ENCODE measurements at regions not wholly inside any gene's neighbourhood (a gene's known extent, or its start where the extent isn't known, plus 50 kb on each side); places are given as distances from the start of the nearest gene placed in this dataset.

DNA sequence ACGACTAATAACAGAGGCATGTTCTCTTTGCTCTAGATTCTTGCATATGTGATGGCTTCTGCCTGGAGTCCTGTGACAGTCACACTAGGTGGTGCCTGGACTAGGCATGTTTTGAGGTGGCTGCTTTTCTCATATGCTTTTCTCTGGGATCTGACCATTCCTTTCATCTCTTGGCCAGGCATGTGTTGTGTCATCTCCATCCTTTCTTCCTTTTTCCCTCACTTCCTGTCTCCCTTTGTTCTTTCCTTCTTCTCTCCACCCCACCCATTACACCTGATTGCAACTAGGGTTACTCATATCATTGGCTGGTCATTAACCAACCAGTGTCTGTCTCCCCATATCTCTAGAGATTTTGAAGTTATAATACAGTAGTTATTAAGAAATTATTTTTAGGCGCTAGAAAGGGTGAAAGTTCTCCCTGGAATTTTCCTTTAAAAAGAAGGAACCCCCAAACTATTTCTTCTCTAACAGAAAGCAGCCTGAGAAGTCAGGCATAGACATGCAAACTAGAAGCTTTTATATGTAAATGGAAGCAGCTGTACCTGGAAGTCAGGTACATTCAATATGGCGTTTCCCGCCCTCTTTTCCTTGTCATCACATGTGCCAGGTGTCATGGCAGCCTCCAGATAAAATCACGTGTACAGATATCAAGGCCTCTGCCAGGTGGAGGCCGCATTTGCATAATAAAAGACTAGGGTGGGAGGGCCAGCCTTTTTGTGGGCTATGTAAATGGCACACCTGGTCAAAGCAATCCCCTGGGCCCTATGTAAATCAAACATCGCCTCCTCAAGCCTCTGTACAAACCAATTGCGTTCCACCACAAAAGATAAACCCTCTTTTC is 220.4 kb upstream of the MEX3C start:
- POLR2A ChIA-PET = interaction anchor here (0.7 kb wide), 1 partner anchor 91 kb away, joined by 3 read pairs; no protein-coding TSS in a partner anchor
- no peak overlapping the region for H2AFZ ChIP-seq (ENCODE audit: low read depth, low read length)
- 0% methylated on average over 7 of the region's 8 CpGs for WGBS (ENCODE audit: insufficient coverage, low coverage, missing lambda C conversion rate)
- no peaks in the 10 kb centered on the region for H3K79me2 ChIP-seq (ENCODE audit: control insufficient read depth, insufficient read depth, low read length)
- CTCF ChIA-PET (ENCODE audit: low intra/inter-chr PET ratio) = no interaction called here
- H3K4me3 ChIP-seq = no peak overlapping the region
- no peaks in the 10 kb centered on the region for H3K27me3 ChIP-seq (ENCODE audit: control insufficient read depth in 2 of 2, insufficient read depth in 2 of 2, low read length in 2 of 2)
- no peak for ATAC-seq
- no peak for DNase-seq (ENCODE audit: extremely low read depth in 1 of 4, low spot score in 3 of 4)
- BruUV-seq (replicated peaks) = no TSS peak
- in situ Hi-C loops (cut with MboI) = no loop called here
- no peaks in the 10 kb centered on the region for H4K20me1 ChIP-seq (replicated peaks; ENCODE audit: control insufficient read depth, insufficient read depth, low read length)
- no peak overlapping the region for H3K4me2 ChIP-seq (ENCODE audit: insufficient read depth, low read length)
- TF ChIP-seq STAG1 (CRISPR knock-in tag; IDR thresholded peaks at IDR 0.05; ENCODE audit: borderline replicate concordance) (no peak), TOE1 (IDR thresholded peaks at IDR 0.05; ENCODE audit: borderline replicate concordance) (no peak), TOE1 (CRISPR knock-in tag; IDR thresholded peaks at IDR 0.05; ENCODE audit: borderline replicate concordance, low read depth) (no peak), OTX1 (CRISPR knock-in tag; IDR thresholded peaks at IDR 0.05) (no peak)
- TF ChIP-seq, protein P1, sequence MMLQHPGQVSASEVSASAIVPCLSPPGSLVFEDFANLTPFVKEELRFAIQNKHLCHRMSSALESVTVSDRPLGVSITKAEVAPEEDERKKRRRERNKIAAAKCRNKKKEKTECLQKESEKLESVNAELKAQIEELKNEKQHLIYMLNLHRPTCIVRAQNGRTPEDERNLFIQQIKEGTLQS (IDR thresholded peaks at IDR 0.05) = no peak
- TF ChIP-seq, protein P1 (CRISPR knock-in tag; conservative IDR thresholded peaks at IDR 0.05) = no peak
- H3K9me1 ChIP-seq (ENCODE audit: control insufficient read depth, insufficient read depth, low read length) = no peaks in the 10 kb centered on the region
- no peaks in the 10 kb centered on the region for H3K9me3 ChIP-seq (replicated peaks; ENCODE audit: control insufficient read depth, insufficient read depth, low read depth, low read length)
- H3K9ac ChIP-seq (ENCODE audit: insufficient read depth in 1 of 2, low read depth in 2 of 2, low read length in 2 of 2) = no peak overlapping the region
- H3K4me1 ChIP-seq (replicated peaks in 1 of 2; ENCODE audit: control insufficient read depth in 2 of 2, insufficient read depth in 2 of 2, low read length in 2 of 2) = no peaks in the 10 kb centered on the region
- intact Hi-C loops (cut with micrococcal nuclease) = no loop called here
- no peaks in the 10 kb centered on the region for H3K36me3 ChIP-seq (ENCODE audit: control insufficient read depth, insufficient read depth, low read length)
- no peak overlapping the region for H3K27ac ChIP-seq (ENCODE audit: extremely low read depth, low read depth, low read length)
- FAIRE-seq = no peak

Measured in K562 (cell line).